ENCODE measurements at regions not wholly inside any gene's neighbourhood (a gene's known extent, or its start where the extent isn't known, plus 50 kb on each side); places are given as distances from the start of the nearest gene placed in this dataset.
A peak's percentile ranks its signal among the peaks of the same experiment; 100 is the strongest.

- FAIRE-seq: no peak
- no peaks in the 10 kb centered on the region for H3K36me3 ChIP-seq (ENCODE audit: control insufficient read depth, insufficient read depth, low read length)
- no peaks in the 10 kb centered on the region for H3K27me3 ChIP-seq (ENCODE audit: control insufficient read depth, insufficient read depth, low read length)
- TF ChIP-seq CTCF (IDR thresholded peaks at IDR 0.05; ENCODE audit: insufficient read depth, low read length, severe bottlenecking): no peak
- no peak for DNase-seq (ENCODE audit: low read depth)
- H3K4me3 ChIP-seq (ENCODE audit: low read depth, low read length): no peak overlapping the region
These were observed 879.4 kb downstream of the CDH11 start for GRCh38 chr16:64242492-64242891.

DNA sequence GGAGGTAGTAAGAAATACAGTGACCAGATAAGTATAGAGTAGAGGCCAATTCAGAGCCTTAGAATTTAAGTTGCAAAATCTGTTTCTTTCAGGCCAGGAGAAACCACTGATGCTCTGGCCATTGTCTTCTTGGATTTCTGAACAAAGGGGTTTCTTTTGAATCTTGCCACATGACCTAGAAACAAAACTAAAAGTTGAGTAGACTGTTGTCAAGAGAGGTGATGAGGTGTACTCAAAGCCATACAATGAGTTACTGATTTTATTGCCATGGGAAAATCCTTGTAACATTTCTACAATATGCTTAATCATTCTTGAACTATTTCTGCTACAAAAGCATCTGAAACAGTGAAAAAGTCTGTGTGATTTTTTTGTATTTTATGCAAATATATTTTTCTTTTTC lies 881.3 kb downstream of the CDH11 start:
- Histone ChIP-seq H3K36me3 (ENCODE audit: control insufficient read depth, insufficient read depth, low read length) (no peaks in the 10 kb centered on the region), H3K27me3 (ENCODE audit: control insufficient read depth, insufficient read depth, low read length) (no peaks in the 10 kb centered on the region), H3K4me3 (ENCODE audit: low read depth, low read length) (no peak overlapping the region)
- no peak for TF ChIP-seq CTCF (IDR thresholded peaks at IDR 0.05; ENCODE audit: insufficient read depth, low read length, severe bottlenecking)
- DNase-seq (ENCODE audit: low read depth) (no peak), FAIRE-seq (no peak)

GRCh38 chr16:64238571-64238970 lies 883.3 kb downstream of the CDH11 start:
- no peak for FAIRE-seq
- H3K36me3 ChIP-seq (ENCODE audit: control insufficient read depth, insufficient read depth, low read length): no peaks in the 10 kb centered on the region
- TF ChIP-seq CTCF (IDR thresholded peaks at IDR 0.05; ENCODE audit: insufficient read depth, low read length, severe bottlenecking): no peak
- H3K27me3 ChIP-seq (ENCODE audit: control insufficient read depth, insufficient read depth, low read length): no peaks in the 10 kb centered on the region
- DNase-seq (ENCODE audit: low read depth): peak; percentile 55
- no peak overlapping the region for H3K4me3 ChIP-seq (ENCODE audit: low read depth, low read length)

- no peak for TF ChIP-seq CTCF (IDR thresholded peaks at IDR 0.05; ENCODE audit: insufficient read depth, low read length, severe bottlenecking)
- FAIRE-seq: no peak
- H3K27me3 ChIP-seq (ENCODE audit: control insufficient read depth, insufficient read depth, low read length): no peaks in the 10 kb centered on the region
- no peaks in the 10 kb centered on the region for H3K36me3 ChIP-seq (ENCODE audit: control insufficient read depth, insufficient read depth, low read length)
- no peak overlapping the region for H3K4me3 ChIP-seq (ENCODE audit: low read depth, low read length)
- DNase-seq (ENCODE audit: low read depth): no peak
These were observed 885.5 kb downstream of the CDH11 start for GRCh38 chr16:64236316-64236715.

DNA sequence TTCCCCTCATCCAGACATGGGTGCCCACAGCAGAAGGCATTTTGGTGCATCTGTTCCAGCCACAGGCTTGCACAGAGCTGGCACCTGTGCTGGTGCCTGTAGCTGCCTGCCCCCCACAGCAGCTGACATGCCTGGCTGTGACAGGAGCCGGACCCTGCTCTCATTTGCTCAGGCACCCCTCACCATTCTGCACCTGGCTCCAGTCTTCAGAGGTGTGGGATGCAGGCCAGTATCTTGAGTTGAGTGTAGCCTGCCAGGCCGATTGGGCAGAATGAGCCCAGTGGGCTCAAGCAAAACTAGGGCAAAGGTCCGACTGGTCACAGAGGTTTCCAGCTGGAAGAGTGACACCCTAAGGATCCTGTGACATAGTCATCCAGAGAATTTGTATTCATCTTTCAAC lies 887.7 kb downstream of the CDH11 start:
- no peak overlapping the region for H3K4me3 ChIP-seq (ENCODE audit: low read depth, low read length)
- no peak for TF ChIP-seq CTCF (IDR thresholded peaks at IDR 0.05; ENCODE audit: insufficient read depth, low read length, severe bottlenecking)
- no peak for FAIRE-seq

GRCh38 chr16:64225696-64226095 lies 896.2 kb downstream of the CDH11 start:
- H3K36me3 ChIP-seq (ENCODE audit: control insufficient read depth, insufficient read depth, low read length): no peaks in the 10 kb centered on the region
- FAIRE-seq (no peak), DNase-seq (ENCODE audit: low read depth) (peak; percentile 9)
- H3K4me3 ChIP-seq (ENCODE audit: low read depth, low read length): no peak overlapping the region
- no peak for TF ChIP-seq CTCF (IDR thresholded peaks at IDR 0.05; ENCODE audit: insufficient read depth, low read length, severe bottlenecking)
- H3K27me3 ChIP-seq (ENCODE audit: control insufficient read depth, insufficient read depth, low read length): no peaks in the 10 kb centered on the region

More for the DNA sequence above, 887.7 kb downstream of the CDH11 start:
- no peak for DNase-seq (ENCODE audit: low read depth)
- no peaks in the 10 kb centered on the region for H3K27me3 ChIP-seq (ENCODE audit: control insufficient read depth, insufficient read depth, low read length)
- H3K36me3 ChIP-seq (ENCODE audit: control insufficient read depth, insufficient read depth, low read length): no peaks in the 10 kb centered on the region

Data from bronchial epithelial cell (primary cell).